GM19043 (cell line): ENCODE measurements at regions not wholly inside any gene's neighbourhood (a gene's known extent, or its start where the extent isn't known, plus 50 kb on each side); places are given as distances from the start of the nearest gene placed in this dataset.
"Not testable (repeated sequence)": the region's sequence is repeated elsewhere in the genome, so short reads cannot be mapped to it uniquely, and the experiment has no call there.

Experiments
- ATAC-seq: cut with Tn5 transposase; IDR thresholded peaks from one replicate; pipeline ENCODE4 v1.9.1; 2021; ENCODE audit warnings: low read depth; ENCODE audit not compliant: unreplicated experiment

DNA sequence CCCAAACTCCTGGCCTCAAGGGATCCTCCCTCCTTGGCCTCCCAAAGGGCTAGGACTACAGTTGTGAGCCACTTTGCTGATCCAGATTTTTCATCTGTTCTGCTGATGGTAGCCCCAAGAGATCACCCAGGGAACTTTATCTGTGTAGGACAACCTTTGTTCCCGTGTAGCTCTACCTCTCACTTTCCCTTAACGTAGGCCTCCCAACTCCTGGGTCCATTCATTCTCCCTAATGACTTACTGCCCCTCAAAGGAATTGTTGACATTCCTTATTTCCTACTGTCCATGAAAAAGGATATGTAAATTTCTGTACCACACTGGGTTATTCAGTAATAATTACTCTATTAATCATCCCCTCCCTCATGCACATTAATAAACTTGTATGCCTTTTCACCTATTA lies 51.0 kb upstream of the PHF24 start:
- no peak for ATAC-seq

DNA sequence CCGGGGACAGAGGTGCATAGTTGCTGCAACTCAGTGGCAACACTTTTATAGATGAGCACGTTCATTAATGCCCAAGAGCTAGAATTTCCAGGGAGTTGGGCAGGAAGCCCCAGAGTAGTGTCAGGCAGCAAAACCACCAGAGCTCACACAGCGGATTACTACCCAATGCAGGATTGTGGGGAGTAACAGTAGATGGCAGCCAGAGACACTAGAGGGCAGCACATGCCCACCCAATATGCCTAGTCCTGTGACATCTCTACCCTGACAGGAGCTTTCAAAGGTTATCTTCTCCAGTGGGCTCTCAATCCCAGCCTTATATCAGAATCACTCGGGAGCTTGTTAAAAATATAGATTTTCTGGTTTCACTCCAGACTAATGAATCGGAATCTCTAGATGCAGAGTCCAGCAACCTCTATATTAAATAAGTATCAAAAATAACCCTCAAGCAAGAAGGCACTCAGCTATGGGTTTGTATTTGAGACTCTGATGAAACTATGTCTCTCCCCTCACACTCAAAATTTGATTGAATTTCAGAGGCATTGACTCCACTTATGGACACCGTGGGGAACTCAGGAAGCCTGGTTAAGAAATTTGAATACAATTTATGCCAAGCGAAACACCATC lies 58.4 kb upstream of the PHF24 start:
- ATAC-seq, result no peak

DNA sequence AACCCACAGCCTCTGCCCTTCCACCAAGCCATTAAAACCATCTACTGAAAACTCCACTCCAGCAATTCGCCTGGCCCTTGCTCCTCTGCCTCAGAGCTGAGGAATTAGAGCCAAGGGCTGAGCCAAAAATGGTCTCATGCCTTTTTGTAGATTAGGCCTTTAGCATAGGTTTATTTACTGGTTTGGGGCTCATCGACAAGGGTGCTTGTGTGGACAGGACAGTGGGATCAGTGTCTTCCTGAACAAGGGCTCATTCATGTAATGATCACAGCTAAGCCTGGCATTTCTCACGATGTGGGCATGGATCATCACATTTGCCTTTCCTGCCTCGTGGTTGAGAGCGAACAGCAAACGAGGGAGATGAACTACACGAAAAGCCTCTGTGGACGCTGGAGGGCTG lies 59.2 kb upstream of the PHF24 start:
- ATAC-seq, result no peak

DNA sequence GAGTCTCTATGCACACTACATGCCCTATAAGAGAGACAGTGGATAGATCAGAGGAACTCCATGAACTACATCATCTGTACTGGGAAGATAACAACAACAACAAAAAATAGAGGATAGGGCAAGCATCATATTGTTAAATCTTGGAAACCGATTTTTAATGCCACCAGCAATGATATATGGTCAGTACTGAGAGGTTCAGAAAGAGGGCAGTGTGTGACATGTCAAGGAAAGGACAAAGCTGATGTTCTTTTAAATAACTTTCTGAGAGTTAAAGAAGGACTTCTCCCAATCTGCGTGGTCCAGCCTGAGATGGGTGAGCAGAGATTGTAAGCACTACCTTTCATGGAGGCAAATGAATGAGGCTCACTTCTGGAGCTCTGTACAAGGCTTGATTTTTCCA lies 62.0 kb upstream of the PHF24 start:
- ATAC-seq, result no peak

DNA sequence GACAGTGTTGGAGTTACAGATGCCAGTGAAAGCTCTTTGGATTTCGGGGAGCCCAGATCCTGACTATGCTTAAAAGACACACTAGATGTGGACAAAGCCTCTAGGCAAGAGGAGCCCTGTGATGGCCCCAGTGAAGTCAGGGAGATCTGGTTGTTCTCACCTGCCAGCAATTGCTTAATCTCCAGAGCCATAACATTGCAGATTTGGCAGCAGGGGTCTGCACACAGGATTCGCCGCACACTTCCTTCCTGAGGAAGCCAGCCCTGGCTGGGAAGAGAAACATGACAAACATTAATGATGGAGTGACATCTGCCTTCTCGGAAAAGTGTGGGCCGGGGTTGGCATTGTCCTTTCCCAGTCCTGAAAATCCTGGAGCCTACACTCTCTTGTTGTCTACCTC lies 65.2 kb upstream of the PHF24 start:
- no peak for ATAC-seq

DNA sequence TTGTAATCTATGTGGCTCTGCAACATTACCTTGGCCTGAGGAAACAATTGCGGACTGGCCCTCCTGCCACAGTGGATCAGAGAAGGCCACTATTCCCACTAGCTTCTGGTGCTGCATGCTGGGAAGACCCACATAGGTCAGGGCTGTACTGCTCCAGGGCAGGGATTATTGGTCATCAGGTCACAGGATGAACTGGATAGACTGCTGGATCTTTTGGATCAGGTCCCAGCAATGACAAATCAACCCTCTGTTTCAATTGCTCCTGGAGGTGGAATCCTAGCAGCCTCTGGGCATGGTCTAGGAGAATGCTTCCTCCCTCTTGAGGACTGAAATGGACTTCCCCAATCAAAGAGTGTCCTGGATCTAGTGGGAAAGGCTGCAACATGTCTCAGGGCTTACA lies 66.7 kb upstream of the PHF24 start:
- no peak for ATAC-seq

DNA sequence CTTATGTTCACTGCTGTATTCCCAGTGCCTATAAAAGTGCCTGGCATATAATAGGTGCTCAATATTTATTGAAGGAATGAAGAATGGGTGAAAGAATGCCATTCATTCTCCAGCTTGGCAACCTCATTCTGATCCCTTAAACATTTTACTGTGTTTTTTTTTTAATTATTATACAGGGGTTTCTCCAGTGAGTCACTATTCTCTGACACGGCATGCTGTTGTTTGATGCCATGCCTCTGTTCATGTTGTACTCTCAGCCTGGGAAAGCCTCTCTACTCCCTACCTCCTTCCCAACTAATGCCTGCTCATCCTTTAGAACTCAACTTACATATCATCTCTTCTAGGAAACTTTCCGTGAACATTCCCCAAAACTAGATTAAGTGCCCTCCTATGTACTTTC lies 70.2 kb upstream of the PHF24 start:
- no peak for ATAC-seq

DNA sequence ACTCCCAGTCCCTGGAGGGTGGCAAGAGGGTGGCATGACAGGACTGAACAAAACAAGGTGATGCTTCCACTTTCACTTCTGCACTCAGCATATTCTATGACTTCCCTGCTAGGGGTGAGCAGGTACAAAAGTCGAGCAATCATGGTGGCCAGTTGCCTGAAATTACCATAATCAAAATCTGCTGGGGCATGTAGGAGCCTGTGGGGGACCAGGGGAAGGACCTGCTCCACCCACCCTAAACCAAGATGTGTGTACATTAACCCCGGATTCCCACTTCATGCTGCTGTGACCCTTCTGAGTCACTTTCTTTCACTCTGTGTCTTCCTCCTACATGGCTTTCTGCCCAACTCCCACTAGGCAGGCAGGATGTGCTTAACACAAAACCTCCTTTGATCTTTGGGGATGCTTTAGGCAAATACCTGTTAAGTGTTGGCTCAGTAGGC lies 73.3 kb upstream of the PHF24 start:
- ATAC-seq, result peak; percentile 74

DNA sequence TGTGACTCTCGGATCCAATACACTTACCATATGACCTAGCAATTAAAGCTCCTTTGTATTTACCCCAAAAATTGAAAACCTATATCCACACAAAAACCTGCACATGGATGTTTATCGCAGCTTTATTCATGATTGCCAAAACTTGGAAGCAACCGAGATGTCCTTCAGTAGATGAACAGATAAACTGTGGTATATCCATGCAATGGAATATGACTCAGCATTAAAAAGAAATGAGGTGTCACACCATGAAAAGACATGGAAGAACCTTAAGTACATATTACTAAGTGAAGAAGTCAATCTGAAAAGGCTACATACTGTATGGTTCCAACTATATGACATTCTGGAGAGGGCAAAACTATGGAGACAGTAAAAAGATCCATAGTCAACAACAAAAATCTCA lies 82.0 kb upstream of the PHF24 start:
- ATAC-seq, result no peak

DNA sequence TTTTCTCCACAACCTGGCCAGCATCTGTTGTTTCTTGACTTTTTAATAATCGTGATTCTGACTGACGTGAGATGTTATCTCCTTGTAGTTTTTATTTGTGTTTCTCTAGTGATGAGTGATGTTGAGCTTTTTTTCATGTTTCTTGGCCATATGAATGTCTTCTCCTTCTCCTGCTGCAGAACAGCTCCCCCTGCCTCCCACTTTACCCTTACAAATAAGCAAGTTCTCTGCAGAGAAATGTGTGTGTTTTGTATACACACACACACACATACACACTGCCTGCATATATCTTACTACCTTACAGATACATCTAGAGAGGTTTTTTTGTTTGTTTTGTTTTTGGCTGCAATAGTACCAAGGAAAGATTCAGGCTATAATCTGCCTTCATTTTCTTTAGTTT lies 88.7 kb upstream of the PHF24 start:
- ATAC-seq, result no peak

DNA sequence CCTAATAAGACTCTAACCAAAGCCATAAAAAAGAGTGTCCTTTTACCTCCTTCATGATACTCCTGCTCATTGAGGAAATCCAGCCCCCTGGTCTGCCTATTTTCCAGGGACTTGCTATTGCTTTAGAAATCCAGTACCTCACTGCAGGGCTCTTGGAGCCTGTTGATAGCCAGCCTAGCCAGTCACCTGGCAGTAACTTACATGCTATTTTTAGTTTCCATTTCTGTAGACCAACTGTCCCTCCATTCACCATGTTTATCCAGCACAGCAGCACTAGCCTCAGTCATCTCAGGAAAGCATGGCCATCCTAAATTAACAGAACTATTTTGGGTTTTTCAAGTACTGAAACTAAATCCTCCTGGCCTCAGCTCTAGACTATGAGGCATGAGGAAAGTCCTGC lies 91.5 kb upstream of the PHF24 start:
- no peak for ATAC-seq

DNA sequence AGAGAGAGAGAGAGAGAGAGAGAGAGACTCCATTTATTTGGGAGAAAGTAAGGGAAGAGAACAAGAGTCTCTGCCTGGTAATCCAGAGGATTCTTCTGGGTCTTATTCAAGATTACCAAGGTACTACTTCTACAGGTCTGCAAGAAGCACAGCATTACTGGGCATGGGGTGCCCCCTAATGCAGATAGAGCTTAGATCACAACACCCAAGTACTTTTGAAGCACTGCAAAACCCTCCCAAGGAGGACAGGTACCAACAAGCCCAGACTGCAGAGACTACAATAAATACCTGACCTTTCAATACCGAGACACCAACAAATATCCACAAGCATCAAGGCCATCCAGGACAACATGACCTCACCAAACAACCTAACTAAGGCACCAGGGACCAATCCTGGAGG lies 94.7 kb upstream of the PHF24 start:
- no peak for ATAC-seq

DNA sequence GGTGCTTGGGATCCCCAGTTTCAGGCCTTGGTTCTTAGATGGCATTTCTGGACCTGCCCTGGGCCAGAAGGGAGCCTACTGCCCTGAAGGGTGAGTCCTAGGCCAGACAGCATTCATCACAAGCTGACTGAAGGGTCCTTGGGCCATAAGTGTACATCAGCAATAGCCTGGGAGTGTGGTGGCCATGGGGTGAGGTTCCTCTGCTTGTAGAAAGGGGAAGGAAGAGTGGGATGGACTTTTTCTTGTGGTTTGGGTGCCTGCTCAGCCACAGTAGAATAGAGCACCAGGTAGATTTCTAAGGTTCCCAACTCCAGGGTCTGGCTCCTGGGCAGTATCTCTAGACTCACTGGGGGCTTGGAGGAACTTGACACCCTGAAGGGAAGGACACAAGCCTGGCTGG lies 95.2 kb upstream of the PHF24 start:
- ATAC-seq, result no peak

DNA sequence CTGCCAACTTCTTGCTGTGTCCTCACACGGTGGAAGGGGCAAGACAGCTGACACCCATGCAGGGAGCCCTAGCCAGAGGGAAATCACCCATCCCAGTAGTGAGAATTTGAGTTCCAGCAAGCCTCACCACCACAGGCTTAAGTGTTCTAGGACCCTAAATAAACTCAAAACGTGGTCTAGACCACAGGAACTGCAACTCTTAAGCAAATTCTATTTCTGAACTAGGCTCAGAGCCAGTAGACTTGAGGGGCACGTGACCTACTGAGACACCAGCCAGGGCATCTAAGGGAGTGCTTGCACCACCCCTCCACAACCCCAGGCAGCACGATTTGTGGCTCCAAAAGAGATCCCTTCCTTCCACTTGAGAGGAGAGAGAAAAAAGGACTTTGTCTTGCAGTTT lies 96.0 kb upstream of the PHF24 start:
- no peak for ATAC-seq

DNA sequence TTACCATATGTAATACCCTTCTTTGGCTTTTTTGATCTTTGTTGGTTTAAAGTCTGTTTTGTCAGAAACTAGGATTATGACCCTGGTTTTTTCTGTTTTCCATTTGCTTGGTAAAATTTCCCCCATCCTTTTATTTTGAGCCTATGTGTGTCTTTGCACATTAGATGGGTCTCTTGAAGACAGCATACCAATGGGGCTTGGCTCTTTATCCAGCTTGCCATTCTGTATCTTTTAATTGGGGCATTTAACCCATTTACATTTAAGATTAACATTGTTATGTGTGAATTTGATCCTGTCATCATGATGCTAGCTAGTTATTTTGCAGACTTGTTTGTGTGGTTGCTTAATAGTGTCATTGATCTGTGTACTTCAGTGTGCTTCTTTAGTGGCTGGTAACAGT lies 103.1 kb upstream of the PHF24 start:
- not testable (repeated sequence) for ATAC-seq

DNA sequence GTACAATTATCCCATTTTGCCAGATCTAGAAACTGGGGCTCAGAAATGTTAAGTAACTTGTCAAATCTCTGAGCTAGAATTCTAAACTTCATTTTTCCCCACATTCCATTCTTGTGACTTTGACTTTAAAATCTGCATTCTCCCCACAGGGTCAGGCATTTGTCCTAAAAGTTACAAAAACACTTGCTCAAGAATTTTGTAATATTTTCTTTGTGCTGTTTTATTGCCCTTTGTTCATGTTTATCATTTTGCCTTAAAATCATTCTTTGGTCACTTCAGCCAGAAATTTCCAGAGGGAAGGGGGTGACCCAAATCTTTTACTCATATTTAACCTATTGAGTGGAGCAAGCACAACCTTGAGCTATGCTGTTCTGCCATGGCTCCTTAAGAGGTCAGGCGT lies 120.1 kb upstream of the CCL21 start:
- no peak for ATAC-seq

DNA sequence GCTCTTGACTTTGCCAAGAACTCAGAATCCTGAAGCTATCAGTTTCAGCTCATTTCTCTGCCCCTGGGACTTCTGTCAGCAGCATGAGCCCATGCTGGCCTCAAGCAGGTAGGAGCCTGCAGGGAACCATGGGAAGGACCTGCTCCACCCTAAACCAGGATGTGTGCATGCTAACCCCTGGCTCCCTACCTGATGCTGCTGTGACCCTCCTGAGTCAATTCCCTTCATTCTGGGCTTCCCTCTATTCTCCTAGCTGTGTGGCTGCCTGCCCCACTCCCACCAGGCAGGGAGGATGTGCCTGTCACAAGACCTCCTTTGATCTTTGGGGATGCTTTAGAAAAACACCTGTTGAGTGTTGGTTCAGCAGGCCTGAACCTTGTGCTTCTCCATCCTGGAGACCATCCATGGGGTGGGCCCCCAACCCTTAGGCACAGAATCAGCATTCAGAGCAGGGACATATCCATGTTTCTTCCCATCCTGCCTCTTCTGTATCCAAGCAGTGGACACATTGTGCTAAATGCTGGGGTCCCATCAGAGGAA lies 117.1 kb upstream of the CCL21 start:
- ATAC-seq, result no peak

DNA sequence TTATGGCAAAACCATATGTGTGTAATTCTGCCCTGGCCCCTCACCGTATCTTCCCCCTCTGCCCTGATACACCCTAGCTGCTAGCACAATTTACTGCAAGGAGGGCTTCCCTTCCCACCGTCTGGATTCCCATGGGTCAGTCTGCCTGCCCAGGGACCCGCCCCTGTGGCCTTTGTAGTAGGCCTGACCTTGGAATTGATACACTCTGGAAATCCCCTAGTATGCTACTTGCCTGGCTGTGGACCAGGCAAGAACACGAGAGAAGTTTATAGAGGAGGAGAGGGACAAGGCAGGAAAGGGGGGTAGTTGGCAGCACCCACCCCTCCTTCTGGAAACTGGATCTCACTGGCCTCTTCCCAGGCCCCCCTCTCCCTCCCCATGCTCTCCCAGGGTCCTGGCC lies 115.8 kb upstream of the CCL21 start:
- no peak for ATAC-seq

DNA sequence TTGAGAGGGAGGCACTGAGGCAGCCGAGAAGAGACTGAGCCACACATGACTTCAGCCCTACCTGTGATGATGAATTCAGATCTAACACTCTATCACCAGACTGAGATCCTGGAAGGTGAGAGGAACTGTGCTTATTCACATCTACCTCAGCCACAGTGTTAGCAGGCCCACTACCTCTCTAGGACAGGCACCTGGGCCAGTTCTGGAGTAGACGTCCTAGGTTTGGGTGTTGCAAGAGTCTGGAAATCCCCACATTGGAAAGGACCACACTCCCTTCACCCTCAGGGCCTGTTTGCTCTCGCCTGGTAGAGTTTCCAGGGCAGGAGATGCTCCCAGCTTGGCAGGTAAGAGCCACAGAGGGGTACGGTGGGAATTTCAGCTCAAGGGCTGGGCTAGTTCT lies 113.8 kb upstream of the CCL21 start:
- no peak for ATAC-seq

DNA sequence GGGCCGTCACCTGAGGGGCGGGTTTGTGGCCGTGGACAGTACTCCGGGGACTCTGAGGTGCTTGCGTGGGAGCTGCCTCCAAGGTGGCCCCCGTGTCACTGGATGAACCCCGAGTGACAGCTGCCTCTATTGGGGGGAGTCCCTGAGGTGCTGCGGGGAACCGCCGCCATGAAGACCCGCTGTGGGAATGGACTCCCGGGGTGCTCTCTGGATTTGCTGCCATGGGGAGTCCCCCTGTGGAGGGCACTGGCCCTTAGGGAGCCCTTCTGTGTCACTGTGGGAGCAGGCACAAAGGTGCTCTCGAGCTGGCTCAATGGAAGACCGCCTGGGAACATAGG lies 100.2 kb upstream of the CCL21 start:
- no peak for ATAC-seq

DNA sequence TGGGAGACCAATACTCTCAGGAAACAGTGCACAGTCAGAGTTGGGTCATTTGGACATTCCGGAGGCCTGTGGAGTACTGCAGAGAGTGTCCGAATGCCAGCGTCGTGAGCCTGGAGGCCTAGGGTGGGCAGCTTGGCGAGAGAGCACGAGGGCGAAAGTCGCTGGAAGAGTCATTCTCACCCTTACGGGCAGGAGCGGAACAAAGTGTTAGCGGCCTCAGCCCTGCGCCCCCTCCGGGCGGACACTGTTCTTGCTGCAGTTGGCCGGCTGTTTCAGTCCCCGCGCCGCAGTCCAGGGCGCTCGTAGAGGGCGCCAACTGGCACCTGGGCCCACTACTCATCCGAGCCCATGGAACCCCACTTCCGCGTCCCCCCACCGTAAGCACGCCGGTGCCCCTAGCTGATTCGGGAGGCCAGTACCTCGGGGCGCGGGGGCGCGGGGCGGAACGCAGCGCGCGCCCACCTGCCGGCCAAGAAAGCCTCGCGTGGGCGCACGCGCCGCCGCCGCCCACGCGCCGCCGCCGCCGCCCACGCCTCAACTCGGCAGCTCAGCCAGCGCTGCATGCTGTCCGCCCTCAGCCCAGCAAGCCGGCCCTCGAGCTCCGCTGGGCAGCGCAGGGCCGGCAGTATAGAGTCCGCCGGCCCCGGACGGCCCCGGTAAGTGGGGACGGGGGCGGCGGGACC lies 99.7 kb upstream of the CCL21 start:
- no peak for ATAC-seq

DNA sequence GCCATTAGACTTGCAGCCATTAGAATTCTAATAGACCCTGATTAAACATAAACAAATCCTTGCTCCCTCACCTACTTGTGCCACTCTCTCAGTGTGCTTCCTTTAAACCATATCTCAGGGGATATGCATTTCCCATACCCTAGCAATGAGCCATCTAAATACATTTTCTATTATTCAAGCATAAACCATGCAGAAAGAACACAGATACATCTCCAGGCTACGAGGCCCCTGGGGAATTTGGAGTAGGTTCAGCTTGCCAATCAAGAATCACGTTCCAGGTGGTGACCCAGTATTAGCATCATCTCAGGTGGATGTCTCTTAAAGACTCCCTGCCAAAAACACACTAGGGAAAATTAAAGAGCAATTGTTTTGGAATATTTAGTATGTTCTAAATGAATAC lies 93.0 kb upstream of the CCL21 start:
- ATAC-seq, result no peak

DNA sequence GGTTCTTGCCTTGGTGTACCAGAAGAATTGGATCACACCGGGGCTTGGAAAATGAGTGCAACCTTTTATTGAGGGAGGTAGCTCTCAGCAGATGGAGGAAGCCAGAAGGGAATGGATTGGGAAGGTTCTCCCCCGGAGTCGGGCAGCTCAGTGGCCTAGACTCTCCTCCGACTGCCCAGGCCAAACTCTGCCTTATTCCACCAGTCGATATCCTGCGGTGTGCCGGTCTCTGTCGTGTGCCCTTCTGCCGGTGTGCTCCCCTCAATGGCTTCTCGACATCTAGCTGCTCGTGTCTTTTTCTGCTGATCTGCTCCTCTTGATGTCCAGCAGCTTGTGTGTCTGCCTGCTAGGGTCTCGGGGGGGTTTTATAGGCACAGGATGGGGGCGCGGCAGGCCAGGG lies 87.4 kb upstream of the CCL21 start:
- ATAC-seq, result no peak
